Glomerular visceral epithelial cell (primary cell): ENCODE measurements at regions not wholly inside any gene's neighbourhood (a gene's known extent, or its start where the extent isn't known, plus 50 kb on each side); places are given as distances from the start of the nearest gene placed in this dataset.

Experiments used
- DNase-seq: peaks from one replicate; pipeline ENCODE4 v3.0.0-alpha.2; 2016; ENCODE audit errors: extremely low spot score

DNA sequence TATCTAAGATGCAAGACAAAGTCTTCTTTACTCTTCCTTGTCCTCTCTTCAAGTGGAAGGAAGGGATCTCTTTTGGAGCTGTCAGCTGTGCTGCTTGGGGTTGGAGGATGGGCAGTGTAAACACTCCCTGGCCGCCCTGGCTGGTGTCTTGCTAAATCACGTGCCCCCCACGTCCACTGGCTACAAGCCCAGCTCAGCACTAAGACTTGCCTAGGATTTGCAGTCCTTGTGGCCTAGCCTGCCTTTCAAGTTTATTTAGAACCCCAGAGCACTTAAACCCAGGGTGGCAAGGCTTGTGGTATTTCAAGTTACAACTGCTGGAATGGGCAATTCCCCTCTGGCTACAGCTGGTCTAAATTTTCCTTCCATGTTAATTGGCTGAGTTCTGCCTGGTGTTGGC is 272.4 kb upstream of the MYO3A start:
- no peak for DNase-seq

DNA sequence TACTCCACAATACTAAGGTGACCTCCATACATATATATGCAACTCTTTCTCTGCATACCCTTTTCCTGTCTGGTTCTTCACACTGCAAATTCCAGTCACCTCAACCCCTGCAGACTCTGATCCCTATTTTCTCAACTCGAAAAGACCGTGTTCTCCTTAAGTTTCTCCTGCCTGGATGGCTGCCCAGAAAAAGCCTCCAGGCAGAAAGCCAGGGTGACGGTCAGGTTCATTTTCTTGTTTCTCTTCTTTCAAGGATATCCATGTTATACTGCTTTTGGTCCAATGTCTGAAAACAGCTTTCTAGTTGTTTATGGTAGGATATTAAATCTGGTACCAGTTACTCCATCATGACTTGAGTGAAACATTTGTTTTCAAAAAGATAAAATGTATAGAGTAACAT is 267.8 kb upstream of the MYO3A start:
- DNase-seq, result no peak

DNA sequence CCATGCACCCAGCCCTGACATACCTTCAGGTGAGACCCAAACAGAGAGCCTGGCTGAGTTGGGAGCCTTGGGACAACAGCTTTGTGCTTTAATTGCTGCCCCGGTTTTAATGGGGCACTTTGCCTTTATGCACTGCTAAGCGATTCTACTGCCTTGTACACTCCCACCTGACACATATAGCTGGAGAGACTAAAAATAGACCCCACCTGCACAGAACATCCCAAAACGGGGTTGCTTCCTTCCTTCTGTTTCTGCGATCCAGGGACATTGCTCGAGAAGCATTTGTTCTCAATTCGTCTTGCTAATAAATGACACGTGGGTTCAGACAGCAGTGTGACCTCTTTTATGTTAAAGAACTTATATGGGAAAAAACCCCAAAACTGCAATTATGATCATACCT is 258.8 kb upstream of the MYO3A start:
- DNase-seq, result no peak

DNA sequence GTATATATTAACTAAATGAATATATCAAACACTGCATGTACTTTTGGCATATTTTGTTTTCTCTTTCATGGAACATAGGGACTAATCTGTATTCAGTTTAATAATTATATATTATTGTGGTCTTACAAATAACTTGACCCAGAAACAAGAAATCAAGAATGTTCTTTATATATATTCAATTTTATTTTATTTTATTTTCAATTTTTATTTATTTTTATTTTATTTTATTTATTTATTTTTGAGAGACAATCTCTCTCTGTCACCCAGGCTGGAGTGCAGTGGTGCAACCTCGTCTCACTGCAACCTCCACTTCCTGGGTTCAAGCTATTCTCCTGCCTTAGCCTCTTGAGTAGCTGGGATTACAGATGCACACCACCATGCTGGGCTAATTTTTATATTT is 258.4 kb upstream of the MYO3A start:
- no peak for DNase-seq

DNA sequence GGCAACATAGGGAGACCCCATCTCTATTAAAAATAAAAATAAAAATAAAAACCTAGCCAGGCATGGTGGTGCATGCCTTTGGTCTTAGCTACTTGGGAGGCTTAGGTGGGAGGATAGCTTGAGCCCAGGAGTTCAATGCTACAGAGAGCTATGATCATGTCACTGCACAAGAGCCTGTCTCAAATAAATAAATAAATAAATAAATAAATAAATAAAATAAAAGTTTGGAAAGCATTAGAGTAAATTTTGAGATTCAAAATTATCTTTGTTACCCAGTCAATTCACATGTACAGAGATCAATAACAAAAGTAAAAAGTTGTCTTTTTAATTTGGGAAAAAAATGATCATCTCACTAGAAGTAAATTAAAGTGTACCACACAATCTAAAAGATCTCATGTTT is 255.8 kb upstream of the MYO3A start:
- no peak for DNase-seq

DNA sequence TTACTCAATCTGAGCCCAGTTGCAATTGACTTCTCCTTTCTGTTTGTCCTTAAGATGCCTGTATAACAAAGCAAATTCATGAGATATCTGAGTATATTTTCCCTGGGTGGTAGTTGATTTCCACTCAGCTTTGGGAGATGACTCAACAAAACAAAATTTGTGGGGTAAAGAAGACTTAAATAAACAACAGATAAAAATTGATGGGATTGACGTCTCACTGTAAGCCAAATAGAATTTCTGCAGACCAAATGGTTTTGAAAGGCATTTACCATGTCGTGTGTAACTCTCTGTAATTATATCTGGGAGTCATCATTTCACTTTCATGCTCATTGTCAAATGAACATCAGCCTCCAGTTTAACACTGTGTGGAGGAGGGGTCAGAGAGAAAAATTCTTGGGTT is 255.4 kb upstream of the MYO3A start:
- no peak for DNase-seq

DNA sequence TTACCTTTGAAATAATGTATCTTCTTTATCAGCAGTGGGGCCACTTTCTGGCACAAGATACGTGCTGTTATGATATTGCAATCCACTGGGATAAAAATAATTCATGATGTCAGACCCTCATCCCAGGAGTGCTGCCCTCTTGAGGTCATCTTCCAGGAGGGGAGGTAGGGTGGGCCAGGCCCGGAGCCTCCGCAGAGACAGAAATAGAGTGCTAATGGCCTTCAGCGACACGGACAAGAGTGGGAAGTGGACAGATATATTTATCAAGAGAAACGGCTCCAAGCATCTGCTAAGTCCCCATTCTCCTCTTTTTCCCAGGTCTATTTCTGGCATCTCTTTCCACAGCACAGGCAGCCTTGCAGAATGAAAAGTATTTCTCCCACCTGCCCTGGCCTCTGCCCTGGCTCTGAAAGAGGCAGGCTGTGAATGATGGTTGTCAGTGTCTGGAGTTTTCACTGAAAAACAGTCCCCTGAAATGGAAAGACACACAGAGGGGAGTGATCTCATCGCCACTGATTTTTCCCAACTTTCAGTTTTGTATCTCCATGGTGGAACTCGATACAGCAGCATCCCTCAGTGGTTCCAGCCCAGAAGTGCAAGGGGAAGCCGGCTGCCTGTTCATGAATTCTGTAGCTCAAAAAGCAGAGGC is 251.7 kb upstream of the MYO3A start:
- DNase-seq, result peak; percentile 6

DNA sequence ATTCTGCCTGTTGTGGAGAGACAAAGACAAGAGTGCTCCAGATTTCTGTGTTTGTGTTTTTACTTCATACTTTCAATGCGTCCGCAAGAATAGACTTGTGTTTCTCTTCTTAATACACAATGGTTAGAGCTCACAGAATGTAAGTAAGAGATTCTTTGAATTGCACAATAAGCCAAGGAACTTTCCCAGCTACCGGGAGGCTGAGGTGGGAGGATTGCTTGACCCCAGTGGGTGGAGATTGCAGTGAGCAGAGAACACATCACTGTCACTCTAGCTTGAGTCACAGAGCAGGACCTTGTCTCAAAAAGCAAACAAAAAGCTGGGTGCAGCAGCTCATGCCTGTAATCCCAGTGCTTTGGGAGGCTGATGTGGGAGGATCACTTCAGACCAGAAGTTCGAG is 250.7 kb upstream of the MYO3A start:
- no peak for DNase-seq

DNA sequence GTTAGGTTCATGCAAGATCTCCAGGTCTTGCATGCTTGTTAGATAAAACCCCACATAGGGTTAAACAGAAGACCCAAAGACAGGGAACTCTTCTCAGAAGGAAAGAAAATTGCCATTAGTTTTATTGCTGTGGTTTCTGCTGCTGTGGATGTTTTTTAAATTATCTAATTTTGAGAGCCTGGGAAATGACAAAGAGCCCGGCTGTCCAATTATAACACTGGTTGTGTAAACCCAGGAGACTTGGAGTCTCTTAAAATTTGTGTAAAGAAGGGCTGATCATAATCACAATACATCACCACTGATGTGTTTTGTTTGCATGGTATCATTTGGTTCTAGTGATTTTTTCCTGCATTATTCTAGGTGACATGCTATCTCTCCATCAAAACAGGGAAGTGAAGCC is 246.5 kb upstream of the MYO3A start:
- DNase-seq, result no peak

DNA sequence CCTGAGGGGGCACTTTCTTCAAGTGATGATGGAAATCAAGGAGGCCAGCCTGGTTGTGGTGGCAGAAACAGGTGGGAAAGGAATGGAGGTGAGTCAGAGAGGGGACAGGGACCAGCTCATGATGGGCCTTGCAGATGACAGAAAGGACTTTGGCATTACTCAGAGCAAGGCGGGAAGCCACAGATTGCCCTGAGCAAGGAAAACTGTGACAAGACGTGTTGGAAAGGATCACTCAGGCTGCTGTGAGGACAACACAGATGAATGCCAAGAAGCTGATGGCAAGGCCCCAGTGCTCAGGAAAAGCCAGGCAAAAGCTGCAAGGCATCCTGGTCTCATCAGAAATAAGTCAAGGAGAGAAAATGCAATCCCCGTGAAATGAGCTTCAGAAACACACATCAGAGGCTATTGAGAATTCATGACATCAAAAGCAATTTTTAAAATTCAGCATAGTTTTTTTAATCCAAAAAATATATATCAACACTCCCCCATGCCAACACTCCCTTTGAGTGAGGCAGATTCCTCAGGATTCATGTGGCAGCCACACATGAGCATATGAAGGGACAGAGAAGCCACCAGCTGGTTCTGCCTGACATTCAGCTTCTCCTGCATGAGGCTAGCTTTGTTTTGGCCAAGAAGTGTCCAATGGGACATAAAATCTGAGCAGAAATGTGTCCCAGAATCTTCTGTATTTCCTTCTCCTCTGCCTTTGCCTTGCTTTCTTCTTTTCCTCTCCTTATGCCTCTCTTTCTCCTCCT is 244.5 kb upstream of the MYO3A start:
- no peak for DNase-seq

DNA sequence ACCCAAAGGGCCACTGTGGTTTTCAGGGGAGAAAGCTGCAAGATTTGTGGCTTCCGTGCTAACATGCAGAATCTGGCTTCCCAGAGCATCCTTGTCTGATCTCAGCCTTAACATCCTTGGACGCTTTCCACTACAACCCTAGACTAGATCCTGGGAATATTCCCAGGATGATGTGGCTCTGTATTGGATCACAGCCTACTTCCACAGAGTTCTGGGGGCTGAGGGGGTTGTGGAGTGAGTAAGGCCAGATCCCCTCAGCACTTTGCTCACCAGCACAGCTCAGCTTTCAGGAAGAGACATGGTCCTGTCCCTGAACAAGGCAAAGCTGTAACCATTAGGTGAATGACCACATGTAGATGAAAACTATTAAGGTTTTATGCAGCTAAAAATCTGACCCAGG is 241.3 kb upstream of the MYO3A start:
- DNase-seq, result no peak

DNA sequence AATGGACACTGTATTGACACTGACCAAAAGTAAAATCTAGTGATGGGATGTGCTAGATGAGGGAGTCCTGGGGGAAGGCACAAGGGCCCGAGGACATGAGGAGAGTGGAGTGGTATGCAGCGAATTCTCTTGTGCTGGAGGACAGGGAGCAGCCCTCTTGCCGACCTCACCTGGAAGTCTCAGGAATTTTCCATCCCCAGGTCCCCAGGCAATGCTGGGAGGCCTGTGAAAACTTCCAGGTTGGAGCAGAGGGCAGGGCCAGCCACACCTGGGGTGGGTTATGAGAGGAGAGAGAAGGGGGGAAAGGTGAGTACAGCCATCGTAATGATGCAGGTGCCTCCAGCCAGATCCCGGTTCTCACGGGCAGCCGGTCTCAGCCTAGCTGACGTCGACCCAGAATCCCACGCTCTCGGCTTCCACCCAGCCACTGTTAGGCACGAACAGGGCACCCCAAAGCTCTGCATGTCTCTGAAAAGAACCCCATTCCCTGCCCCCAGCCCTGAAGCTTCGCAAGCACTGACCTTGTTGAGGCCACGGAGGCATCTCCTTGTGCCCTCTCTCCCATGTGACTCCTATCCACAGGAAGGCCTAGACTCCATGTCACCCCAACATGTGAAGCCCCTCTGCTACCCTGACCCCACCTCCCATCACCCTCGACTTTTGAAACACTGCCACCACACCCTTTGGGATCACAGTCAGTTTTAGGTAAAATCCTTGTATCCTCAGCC is 239.7 kb upstream of the MYO3A start:
- no peak for DNase-seq

DNA sequence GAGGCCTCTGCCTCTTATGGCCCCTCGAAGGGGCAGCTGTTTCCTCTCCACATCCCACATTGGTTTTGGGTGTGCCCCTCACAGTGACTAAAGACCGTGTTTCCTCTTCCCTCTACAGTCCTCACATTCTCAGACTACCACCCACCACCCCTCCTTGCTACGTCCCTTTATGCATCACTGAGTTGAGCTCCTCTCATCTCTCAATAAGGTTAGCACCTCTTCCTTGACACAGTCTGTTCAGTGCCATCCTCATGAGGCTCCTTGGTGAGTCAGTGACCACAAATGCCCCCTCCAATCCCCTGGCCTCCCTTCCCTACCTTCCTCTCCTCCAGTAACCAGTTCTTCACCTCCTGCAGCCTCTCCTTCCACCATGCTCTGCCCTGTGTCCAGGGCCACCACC is 239.1 kb upstream of the MYO3A start:
- peak; percentile 9 for DNase-seq

DNA sequence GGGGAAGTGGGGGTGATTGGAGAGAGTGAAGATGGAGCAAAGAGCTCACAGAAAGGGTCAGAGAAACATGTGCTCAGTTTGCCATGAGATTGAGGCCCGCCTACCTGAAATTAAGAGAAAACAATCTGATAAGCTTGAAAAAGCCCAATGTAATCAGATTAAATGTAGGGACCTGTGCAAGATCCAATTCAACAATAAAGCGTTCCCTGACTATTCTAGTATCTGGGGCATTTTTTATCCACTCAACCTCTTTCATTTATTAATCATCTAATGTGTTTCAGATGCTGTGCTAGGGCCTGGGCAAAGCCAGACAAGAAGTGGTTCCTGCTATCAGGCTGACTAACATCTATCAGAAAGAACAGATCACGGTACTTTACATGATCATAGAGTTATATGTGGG is 238.4 kb upstream of the MYO3A start:
- DNase-seq, result no peak

DNA sequence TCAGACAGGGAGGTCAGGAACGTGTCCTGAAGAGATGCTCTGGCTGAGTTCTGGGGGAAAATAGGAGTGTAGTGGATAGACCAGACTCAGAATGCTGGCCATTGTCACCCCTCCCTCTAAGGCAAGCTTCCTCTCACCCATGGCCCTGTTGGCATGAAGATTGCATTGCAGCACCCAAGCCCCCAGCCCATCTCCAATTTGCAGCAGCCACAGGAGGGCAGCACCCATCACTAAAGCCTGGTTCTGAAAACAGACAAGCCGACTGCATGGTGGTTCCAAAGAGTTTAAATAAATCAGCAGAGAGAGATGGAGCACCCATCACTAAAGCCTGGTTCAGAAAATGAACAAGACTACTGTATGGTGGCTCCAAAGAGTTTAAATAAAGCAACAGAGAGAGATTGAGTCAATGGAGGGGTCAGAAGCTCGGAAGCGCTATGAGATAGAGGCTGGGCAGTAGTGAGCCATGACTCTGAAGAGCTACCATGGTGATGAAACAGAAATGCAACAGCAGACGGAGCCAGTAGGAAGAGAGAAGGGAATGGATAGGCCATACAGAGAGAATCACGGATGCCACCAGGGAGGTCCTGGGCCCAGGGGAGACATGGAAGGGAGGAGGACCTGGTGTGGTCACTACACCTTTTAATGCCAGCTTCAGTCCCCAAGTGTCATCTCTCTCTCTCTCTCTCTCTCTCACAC is 237.9 kb upstream of the MYO3A start:
- DNase-seq, result no peak

DNA sequence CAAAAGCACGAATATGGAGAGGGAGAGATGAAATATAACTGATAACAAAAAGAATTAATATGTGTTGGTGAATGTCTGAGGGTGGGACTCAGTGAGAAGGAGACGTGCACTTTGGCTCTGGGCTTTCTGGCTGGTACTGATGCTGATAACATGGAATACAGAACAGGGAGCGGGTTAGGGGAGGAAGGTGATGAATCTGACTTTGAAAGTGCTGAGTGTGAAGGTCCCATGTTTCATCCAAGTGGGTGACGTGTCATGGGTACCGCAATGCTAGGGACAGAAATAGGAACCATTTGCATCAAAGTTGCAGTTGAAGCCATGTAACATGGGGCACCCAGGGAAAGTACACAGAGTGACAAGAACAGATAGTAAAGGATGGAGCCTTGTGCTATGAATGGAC is 236.6 kb upstream of the MYO3A start:
- DNase-seq, result no peak

DNA sequence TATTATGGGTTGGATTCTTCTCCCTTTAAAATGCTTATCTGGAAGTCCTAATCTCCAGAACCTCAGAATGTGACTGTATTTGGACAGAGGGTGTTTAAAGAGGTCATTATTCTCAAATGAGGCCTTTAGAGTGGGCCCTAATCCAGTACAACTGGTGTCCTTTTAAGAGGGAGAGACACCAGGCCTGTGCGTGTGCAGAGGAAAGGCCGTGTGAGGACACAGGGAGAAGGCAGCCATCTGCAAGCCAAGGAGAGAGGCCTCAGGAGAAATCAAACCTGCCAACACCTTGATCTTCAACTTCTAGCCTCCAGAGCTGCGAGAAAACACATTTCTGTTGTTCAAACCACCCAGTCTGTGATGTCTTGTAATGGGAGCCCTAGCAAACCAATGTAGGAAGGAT is 235.4 kb upstream of the MYO3A start:
- no peak for DNase-seq

DNA sequence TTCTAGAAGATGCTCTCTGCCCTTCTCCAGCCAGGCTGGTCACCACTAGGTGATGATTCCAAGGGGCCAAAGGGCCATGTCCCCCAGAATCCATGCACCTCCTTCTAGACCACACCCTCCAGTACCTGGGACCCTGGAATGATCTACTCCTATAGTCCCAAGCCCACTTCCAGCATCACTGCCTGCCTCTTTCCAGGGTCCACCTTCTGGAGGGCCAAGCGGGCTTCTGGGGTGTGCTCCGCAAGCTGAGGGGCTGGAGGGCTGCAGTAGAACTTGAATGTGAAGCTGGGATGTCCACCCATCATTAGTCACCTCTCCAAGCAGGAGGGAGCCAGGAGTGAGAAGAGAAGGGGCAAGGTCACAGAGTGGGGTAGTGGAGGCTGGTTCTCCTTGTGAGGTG is 234.4 kb upstream of the MYO3A start:
- DNase-seq, result no peak

DNA sequence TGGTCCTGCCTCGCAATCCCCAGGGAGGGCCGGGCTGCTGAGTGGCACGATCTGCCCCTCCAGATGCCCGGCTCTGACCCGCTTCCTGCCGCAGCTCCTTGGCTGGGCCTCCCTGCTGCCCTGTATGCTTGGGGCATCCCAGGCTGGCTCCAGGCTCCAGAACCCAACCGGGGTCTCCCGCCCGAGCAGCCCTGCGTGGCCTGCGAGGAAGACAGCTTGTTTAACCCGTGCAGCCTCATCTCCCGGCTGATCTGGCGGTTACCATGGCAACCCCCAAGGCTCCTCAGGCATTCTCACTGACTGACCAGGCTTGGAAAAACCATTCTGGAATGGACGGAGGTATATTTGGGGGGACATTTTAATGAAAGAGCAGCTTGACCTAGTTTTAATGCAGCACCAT is 232.4 kb upstream of the MYO3A start:
- DNase-seq, result no peak

DNA sequence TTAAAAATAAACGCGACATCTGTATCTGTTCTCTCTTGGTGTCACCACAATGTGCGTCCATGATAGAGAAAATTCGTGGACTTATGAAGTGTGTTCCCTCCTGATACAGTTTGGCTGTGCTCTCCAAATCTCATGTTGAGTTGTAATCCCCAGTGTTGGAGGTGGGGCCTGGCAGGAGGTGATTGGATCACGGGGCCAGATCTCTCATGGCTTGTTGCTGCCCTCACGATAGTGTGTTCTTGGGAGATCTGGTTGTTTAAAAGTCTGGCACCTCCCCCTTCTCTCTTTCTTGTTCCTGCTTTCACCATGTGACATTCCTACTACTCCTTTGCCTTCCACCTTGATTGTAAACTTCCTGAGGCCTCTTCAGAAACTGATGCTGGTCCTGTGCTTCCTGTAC is 229.4 kb upstream of the MYO3A start:
- DNase-seq, result no peak

DNA sequence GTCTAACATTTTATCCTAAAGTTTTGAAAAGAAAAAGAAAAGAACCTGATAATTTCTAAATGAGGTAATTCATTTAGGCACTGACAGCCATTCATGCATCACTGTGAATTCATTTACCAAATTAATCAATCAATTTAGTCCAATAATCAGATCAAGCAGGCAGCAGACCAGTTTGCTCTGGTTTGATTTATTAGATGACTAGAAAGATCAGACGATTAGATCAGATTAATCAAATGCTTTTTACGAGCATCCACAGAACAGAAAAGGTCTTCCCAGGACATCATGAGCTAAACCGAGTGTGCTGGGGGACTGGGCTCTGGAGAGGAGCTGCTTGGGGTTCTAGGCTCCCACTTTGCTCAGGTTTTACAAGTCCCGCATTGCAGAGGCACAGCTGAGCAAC is 226.5 kb upstream of the MYO3A start:
- DNase-seq, result no peak

DNA sequence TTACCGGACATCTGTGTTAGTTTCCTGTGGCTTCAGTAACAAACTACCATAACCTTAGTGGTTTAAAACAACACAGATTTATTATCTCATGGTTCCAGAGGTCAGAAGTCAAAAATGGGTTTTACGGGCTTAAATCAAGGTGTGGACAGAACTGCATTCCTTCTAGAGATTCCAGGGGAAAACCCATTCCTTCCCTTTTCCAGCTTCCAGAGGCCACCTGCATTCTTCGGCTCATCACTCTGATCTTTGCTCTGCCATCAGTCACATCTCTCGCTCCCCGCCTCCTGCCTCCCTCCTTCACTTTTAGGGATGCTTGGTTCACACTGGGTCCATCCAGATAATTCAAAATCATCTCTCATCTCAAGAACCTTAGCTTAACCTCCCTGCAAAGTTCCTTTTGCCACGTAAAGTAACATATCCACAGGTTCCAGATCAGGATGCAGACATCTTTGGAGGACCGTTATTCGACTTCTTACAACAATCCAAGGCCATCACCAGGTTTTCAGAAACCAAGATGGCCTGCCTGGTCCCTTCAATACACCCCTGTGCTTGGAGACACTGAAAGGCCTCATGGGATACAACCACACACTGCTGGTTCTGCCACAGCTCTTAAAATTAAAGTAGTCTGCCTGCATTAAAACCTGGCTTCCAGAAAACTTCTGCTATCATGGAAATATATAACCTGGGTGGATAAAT is 225.9 kb upstream of the MYO3A start:
- no peak for DNase-seq
